GM12873 (cell line): ENCODE measurements at regions not wholly inside any gene's neighbourhood (a gene's known extent, or its start where the extent isn't known, plus 50 kb on each side); places are given as distances from the start of the nearest gene placed in this dataset.

ENCODE experiments used
- CTCF ChIP-seq: IDR thresholded peaks from 2 replicates; pipeline ENCODE4 v1.5.1; 2012; ENCODE audit warnings: low read depth, mild to moderate bottlenecking, moderate library complexity, low read length, control low read depth; ENCODE audit not compliant: insufficient read depth; ENCODE audit errors: missing control alignments

GRCh38 chr1:59058665-59059439 is 238.0 kb upstream of the FGGY start:
- no peak for TF ChIP-seq CTCF

GRCh38 chr1:59061876-59062275 is 235.0 kb upstream of the FGGY start:
- no peak for TF ChIP-seq CTCF

GRCh38 chr1:59062743-59063142 is 234.2 kb upstream of the FGGY start:
- TF ChIP-seq CTCF = no peak

- no peak for TF ChIP-seq CTCF
These were observed 233.4 kb upstream of the FGGY start for GRCh38 chr1:59063501-59063900.

GRCh38 chr1:59064592-59064991 is 232.3 kb upstream of the FGGY start:
- TF ChIP-seq CTCF = no peak

- no peak for TF ChIP-seq CTCF
These were observed 230.7 kb upstream of the FGGY start for GRCh38 chr1:59066236-59066635.

- no peak for TF ChIP-seq CTCF
These were observed 226.3 kb upstream of the FGGY start for GRCh38 chr1:59070610-59071009.
